ENCODE measurements at regions not wholly inside any gene's neighbourhood (a gene's known extent, or its start where the extent isn't known, plus 50 kb on each side); places are given as distances from the start of the nearest gene placed in this dataset.

DNA sequence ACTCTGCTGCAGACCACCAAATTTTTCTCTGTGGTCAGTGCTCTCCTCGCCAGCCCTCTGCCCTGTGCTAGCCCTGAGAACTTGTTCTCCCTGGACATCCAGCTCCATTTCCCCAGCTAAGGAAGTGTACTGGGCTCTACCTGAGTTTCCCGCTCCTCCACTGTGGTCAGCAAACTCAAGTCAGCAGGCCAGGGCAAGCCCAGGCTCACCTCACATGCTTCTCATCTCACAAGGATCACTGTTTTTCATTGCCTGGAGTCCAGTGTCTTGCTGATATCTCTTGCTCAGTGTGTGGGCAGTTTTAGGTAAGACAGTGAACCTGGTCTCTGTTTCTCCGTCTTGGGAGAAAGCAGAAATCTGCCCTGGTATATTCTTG lies 201.4 kb downstream of the FOXO1 start:
- H3K4me3 ChIP-seq = no peak overlapping the region
- DNase-seq (ENCODE audit: low spot score in 2 of 2) = no peak
- intact Hi-C loops (cut with DNase I; ENCODE audit: low total_unique reads) = no loop called here
- no peak overlapping the region for H3K27ac ChIP-seq
- H3K4me1 ChIP-seq = no peaks in the 10 kb centered on the region
- TF ChIP-seq POLR2AphosphoS5 (IDR thresholded peaks at IDR 0.05) = no peak
- TF ChIP-seq, protein P1, sequence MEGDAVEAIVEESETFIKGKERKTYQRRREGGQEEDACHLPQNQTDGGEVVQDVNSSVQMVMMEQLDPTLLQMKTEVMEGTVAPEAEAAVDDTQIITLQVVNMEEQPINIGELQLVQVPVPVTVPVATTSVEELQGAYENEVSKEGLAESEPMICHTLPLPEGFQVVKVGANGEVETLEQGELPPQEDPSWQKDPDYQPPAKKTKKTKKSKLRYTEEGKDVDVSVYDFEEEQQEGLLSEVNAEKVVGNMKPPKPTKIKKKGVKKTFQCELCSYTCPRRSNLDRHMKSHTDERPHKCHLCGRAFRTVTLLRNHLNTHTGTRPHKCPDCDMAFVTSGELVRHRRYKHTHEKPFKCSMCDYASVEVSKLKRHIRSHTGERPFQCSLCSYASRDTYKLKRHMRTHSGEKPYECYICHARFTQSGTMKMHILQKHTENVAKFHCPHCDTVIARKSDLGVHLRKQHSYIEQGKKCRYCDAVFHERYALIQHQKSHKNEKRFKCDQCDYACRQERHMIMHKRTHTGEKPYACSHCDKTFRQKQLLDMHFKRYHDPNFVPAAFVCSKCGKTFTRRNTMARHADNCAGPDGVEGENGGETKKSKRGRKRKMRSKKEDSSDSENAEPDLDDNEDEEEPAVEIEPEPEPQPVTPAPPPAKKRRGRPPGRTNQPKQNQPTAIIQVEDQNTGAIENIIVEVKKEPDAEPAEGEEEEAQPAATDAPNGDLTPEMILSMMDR (IDR thresholded peaks at IDR 0.05) = no peak
- no peak for TF ChIP-seq POLR2A (IDR thresholded peaks at IDR 0.05)
- H3K27me3 ChIP-seq = no peaks in the 10 kb centered on the region
- no peaks in the 10 kb centered on the region for H3K9me3 ChIP-seq
- no peaks in the 10 kb centered on the region for H3K36me3 ChIP-seq

DNA sequence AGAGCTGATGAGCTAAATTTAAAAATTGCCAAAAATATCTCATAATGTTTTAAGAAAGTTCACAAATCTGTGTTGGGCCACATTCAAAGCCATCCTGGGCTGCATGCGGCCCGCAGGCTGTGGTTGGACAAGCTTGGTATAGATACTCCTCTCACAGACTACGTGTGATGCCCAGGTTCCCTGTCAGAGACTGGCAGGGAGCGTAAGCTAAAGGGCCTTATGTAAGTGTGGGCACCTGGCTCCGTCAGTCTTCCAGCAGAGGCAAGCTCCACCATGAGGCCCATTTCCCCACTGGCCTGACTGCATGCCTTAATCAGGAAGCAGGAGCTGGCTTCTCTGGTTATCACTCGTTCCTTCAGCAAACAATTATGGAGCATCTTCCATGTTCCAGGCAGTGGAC lies 200.2 kb downstream of the FOXO1 start:
- intact Hi-C loops (cut with DNase I; ENCODE audit: low total_unique reads) = no loop called here
- Histone ChIP-seq H3K4me1 (no peaks in the 10 kb centered on the region), H3K4me3 (no peak overlapping the region), H3K27ac (no peak overlapping the region), H3K36me3 (no peaks in the 10 kb centered on the region), H3K27me3 (no peaks in the 10 kb centered on the region), H3K9me3 (no peaks in the 10 kb centered on the region)
- no peak for TF ChIP-seq POLR2AphosphoS5 (IDR thresholded peaks at IDR 0.05)
- no peak for TF ChIP-seq POLR2A (IDR thresholded peaks at IDR 0.05)
- TF ChIP-seq, protein P1 (IDR thresholded peaks at IDR 0.05) = no peak
- DNase-seq (ENCODE audit: low spot score in 2 of 2) = no peak

DNA sequence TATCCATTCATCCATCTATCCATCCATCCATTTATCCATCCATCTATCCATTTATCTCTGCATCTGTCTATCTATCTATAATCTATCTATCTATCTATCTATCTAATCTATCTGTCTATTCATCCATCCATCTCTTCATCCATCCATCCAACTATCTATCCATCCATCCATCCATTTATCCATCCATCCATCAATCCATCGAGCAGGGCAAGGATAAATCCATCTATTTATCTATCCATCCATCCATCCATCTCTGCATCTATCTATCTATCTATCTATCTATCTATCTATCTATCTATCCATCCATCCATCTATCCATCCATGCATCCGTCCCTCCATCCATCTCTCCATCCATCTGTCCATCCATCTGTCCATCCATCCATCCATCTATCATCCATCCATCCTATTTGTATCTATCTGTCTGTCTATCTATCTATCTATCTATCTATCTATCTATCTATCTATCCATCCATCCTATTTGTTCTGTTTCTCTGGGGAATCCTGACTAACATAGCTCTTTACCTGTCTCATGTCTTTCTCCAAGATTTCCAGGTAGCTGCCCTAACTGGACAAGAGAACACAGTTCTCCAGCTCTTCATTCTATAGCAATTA lies 198.1 kb downstream of the FOXO1 start:
- Histone ChIP-seq H3K36me3 (no peaks in the 10 kb centered on the region), H3K27me3 (no peaks in the 10 kb centered on the region), H3K9me3 (no peaks in the 10 kb centered on the region), H3K4me3 (no peak overlapping the region), H3K27ac (no peak overlapping the region), H3K4me1 (no peaks in the 10 kb centered on the region)
- DNase-seq (ENCODE audit: low spot score in 2 of 2) = no peak
- TF ChIP-seq POLR2AphosphoS5 (IDR thresholded peaks at IDR 0.05) (no peak), POLR2A (IDR thresholded peaks at IDR 0.05) (no peak)
- TF ChIP-seq, protein P1 (IDR thresholded peaks at IDR 0.05) = no peak
- intact Hi-C loops (cut with DNase I; ENCODE audit: low total_unique reads) = no loop called here

DNA sequence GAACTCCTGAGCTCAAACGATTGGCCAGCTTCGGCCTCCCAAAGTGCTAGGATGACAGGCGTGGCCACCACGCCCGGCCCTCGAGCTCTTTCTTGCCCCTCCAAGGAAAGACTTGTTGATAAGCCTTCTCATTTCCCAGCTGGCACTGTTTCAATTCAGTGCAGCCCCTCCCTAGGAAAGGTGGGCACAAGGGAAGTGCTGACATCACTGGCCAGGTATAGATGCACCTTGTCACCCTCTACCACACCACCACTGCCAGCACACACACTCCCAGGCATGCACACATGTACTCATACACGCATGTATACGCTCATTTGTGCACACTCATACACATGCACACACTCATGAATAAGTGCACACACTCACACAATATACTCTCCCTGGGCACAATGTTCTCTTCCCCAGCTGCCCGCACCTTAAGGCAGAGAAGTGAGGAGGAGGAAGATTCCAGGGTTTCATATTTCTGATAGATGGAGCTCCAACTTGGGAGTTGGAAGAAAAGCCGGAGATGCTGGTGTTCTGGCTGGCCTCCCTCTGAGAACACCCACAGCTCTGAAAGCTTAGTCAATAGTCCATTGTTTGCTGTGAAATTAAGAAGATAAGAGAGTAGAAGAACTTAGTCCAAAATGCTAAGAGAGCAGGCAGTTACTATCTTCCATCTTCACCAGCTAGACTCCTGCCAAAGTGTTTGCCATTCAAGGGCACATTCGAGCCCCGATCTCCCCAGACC lies 196.7 kb downstream of the FOXO1 start:
- TF ChIP-seq POLR2AphosphoS5 (IDR thresholded peaks at IDR 0.05) = no peak
- no peak for TF ChIP-seq POLR2A (IDR thresholded peaks at IDR 0.05)
- TF ChIP-seq, protein P1 (IDR thresholded peaks at IDR 0.05) = no peak
- H3K4me1 ChIP-seq = no peaks in the 10 kb centered on the region
- H3K36me3 ChIP-seq = no peaks in the 10 kb centered on the region
- H3K27me3 ChIP-seq = no peaks in the 10 kb centered on the region
- peak overlapping the region; percentile 12 to 82 for H3K27ac ChIP-seq
- intact Hi-C loops (cut with DNase I; ENCODE audit: low total_unique reads) = no loop called here
- H3K4me3 ChIP-seq = no peak overlapping the region
- no peak for DNase-seq (ENCODE audit: low spot score in 2 of 2)
- no peaks in the 10 kb centered on the region for H3K9me3 ChIP-seq

DNA sequence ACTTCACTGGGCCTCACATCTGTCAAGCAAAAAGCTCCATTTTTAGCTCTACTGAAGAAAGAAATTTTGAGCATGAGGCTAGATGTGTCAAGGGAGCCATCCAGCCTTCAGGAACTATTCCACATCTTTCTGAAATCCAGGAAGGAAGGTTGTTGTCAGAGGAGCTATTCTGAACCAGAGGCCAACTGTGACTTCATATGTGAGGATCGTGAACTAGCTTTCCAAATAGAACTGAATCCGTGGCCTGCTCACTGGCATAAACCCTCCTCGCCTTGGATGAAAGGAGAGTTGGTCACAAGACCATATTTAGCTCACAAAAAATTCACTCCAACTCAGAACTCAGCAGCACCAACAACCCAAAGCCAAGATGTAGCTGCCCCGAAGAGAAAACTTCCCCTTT lies 195.8 kb downstream of the FOXO1 start:
- no peak overlapping the region for H3K4me3 ChIP-seq
- H3K36me3 ChIP-seq = no peaks in the 10 kb centered on the region
- no peaks in the 10 kb centered on the region for H3K27me3 ChIP-seq
- intact Hi-C loops (cut with DNase I; ENCODE audit: low total_unique reads) = no loop called here
- no peaks in the 10 kb centered on the region for H3K4me1 ChIP-seq
- TF ChIP-seq POLR2A (IDR thresholded peaks at IDR 0.05) (no peak), POLR2AphosphoS5 (IDR thresholded peaks at IDR 0.05) (no peak)
- TF ChIP-seq, protein P1 (IDR thresholded peaks at IDR 0.05) = no peak
- no peak for DNase-seq (ENCODE audit: low spot score in 2 of 2)
- peak overlapping the region; percentile 12 to 82 for H3K27ac ChIP-seq
- H3K9me3 ChIP-seq = no peaks in the 10 kb centered on the region

Data from breast epithelium (tissue), 4 donors.